ENCODE measurements at regions not wholly inside any gene's neighbourhood (a gene's known extent, or its start where the extent isn't known, plus 50 kb on each side); places are given as distances from the start of the nearest gene placed in this dataset.

- ChIA-PET CTCF (no interaction called here), POLR2A (no interaction called here)
- TF ChIP-seq ZNF544 (tag by site-specific recombination; IDR thresholded peaks at IDR 0.05) (no peak), ZNF629 (tag by site-specific recombination; IDR thresholded peaks at IDR 0.05) (no peak), MYNN (tag by site-specific recombination; IDR thresholded peaks at IDR 0.05; ENCODE audit: borderline replicate concordance) (no peak), ZIC2 (tag by site-specific recombination; IDR thresholded peaks at IDR 0.05) (no peak), ZNF792 (tag by site-specific recombination; IDR thresholded peaks at IDR 0.05) (no peak), ZNF473 (tag by site-specific recombination; IDR thresholded peaks at IDR 0.05) (no peak), ZNF155 (tag by site-specific recombination; IDR thresholded peaks at IDR 0.05) (no peak), ZNF24 (tag by site-specific recombination; IDR thresholded peaks at IDR 0.05) (no peak), ZFP41 (tag by site-specific recombination; IDR thresholded peaks at IDR 0.05; ENCODE audit: borderline replicate concordance) (no peak), ZNF19 (tag by site-specific recombination; IDR thresholded peaks at IDR 0.05; ENCODE audit: low read depth) (no peak)
- TF ChIP-seq, protein P1, sequence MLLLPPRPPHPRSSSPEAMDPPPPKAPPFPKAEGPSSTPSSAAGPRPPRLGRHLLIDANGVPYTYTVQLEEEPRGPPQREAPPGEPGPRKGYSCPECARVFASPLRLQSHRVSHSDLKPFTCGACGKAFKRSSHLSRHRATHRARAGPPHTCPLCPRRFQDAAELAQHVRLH (tag by site-specific recombination; IDR thresholded peaks at IDR 0.05), result no peak
- TF ChIP-seq, protein P2, sequence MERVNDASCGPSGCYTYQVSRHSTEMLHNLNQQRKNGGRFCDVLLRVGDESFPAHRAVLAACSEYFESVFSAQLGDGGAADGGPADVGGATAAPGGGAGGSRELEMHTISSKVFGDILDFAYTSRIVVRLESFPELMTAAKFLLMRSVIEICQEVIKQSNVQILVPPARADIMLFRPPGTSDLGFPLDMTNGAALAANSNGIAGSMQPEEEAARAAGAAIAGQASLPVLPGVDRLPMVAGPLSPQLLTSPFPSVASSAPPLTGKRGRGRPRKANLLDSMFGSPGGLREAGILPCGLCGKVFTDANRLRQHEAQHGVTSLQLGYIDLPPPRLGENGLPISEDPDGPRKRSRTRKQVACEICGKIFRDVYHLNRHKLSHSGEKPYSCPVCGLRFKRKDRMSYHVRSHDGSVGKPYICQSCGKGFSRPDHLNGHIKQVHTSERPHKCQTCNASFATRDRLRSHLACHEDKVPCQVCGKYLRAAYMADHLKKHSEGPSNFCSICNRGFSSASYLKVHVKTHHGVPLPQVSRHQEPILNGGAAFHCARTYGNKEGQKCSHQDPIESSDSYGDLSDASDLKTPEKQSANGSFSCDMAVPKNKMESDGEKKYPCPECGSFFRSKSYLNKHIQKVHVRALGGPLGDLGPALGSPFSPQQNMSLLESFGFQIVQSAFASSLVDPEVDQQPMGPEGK (tag by site-specific recombination; IDR thresholded peaks at IDR 0.05), result no peak
- Histone ChIP-seq H3K36me3 (ENCODE audit: control insufficient read depth in 2 of 2, insufficient read depth in 1 of 2, low read length in 2 of 2) (no peaks in the 10 kb centered on the region), H3K4me1 (ENCODE audit: control insufficient read depth, insufficient read depth, low read length) (no peaks in the 10 kb centered on the region), H3K4me3 (ENCODE audit: low read depth, low read length) (no peak overlapping the region), H3K27ac (ENCODE audit: extremely low read depth, low read depth, low read length) (no peak overlapping the region), H3K9me3 (ENCODE audit: control insufficient read depth, insufficient read depth, low read depth, low read length) (no peaks in the 10 kb centered on the region)
Observed at GRCh38 chr7:21041666-21042065, 255.0 kb upstream of the SP8 start.

DNA sequence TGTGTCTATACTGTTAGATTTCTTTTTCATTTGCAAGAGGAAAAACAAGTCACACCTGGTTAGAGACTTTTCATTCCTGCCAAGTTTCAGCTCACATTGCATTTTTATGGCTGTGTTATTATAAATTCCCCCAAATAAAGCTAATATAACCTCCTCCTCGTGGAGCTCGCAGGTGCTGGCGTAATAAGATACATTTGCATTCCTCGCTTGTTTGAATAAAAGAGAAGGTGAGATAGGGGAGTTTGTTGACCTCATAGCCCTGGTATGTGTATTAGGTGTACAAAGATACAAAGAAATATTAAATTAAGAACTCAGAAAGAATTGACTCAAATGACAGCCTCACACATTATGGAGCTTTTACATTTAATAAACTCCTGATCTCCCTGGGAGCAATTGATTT lies 257.7 kb upstream of the SP8 start:
- Histone ChIP-seq H3K4me3 (ENCODE audit: low read depth, low read length) (no peak overlapping the region), H3K4me1 (ENCODE audit: control insufficient read depth, insufficient read depth, low read length) (no peaks in the 10 kb centered on the region), H3K36me3 (ENCODE audit: control insufficient read depth in 2 of 2, insufficient read depth in 1 of 2, low read length in 2 of 2) (no peaks in the 10 kb centered on the region), H3K9me3 (ENCODE audit: control insufficient read depth, insufficient read depth, low read depth, low read length) (no peaks in the 10 kb centered on the region), H3K27ac (ENCODE audit: extremely low read depth, low read depth, low read length) (no peak overlapping the region)
- ChIA-PET POLR2A (no interaction called here), CTCF (interaction anchor here (0.6 to 0.8 kb wide), 2 partner anchors 17 to 397 kb away, joined by 3 read pairs; no protein-coding TSS in a partner anchor)
- TF ChIP-seq, protein P3, sequence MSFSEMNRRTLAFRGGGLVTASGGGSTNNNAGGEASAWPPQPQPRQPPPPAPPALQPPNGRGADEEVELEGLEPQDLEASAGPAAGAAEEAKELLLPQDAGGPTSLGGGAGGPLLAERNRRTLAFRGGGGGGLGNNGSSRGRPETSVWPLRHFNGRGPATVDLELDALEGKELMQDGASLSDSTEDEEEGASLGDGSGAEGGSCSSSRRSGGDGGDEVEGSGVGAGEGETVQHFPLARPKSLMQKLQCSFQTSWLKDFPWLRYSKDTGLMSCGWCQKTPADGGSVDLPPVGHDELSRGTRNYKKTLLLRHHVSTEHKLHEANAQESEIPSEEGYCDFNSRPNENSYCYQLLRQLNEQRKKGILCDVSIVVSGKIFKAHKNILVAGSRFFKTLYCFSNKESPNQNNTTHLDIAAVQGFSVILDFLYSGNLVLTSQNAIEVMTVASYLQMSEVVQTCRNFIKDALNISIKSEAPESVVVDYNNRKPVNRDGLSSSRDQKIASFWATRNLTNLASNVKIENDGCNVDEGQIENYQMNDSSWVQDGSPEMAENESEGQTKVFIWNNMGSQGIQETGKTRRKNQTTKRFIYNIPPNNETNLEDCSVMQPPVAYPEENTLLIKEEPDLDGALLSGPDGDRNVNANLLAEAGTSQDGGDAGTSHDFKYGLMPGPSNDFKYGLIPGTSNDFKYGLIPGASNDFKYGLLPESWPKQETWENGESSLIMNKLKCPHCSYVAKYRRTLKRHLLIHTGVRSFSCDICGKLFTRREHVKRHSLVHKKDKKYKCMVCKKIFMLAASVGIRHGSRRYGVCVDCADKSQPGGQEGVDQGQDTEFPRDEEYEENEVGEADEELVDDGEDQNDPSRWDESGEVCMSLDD (tag by site-specific recombination; IDR thresholded peaks at IDR 0.05), result no peak
- TF ChIP-seq ZNF112 (tag by site-specific recombination; IDR thresholded peaks at IDR 0.05) (no peak), ZNF747 (tag by site-specific recombination; IDR thresholded peaks at IDR 0.05) (no peak)

- Histone ChIP-seq H3K36me3 (ENCODE audit: control insufficient read depth in 2 of 2, insufficient read depth in 1 of 2, low read length in 2 of 2) (no peaks in the 10 kb centered on the region), H3K4me3 (ENCODE audit: low read depth, low read length) (no peak overlapping the region), H3K4me1 (ENCODE audit: control insufficient read depth, insufficient read depth, low read length) (no peaks in the 10 kb centered on the region), H3K9me3 (ENCODE audit: control insufficient read depth, insufficient read depth, low read depth, low read length) (no peaks in the 10 kb centered on the region), H3K27ac (ENCODE audit: extremely low read depth, low read depth, low read length) (no peak overlapping the region)
- ChIA-PET POLR2A (no interaction called here), CTCF (interaction anchor here (0.6 to 0.8 kb wide), 3 partner anchors 16 to 398 kb away, joined by 3 read pairs; no protein-coding TSS in a partner anchor)
- no peak for TF ChIP-seq KLF16 (tag by site-specific recombination; IDR thresholded peaks at IDR 0.05)
- no peak for TF ChIP-seq ZNF558 (tag by site-specific recombination; IDR thresholded peaks at IDR 0.05)
Observed at GRCh38 chr7:21044913-21045568, 258.4 kb upstream of the SP8 start.

Data from HEK293 (cell line).